GM21786 (cell line): ENCODE measurements at regions not wholly inside any gene's neighbourhood (a gene's known extent, or its start where the extent isn't known, plus 50 kb on each side); places are given as distances from the start of the nearest gene placed in this dataset.

Experiments
- ATAC-seq: cut with Tn5 transposase; IDR thresholded peaks from one replicate; pipeline ENCODE4 v1.9.1; 2021; ENCODE audit not compliant: unreplicated experiment

GRCh38 chr10:118471863-118472262 lies 123.6 kb downstream of the PRLHR start:
- no peak for ATAC-seq

DNA sequence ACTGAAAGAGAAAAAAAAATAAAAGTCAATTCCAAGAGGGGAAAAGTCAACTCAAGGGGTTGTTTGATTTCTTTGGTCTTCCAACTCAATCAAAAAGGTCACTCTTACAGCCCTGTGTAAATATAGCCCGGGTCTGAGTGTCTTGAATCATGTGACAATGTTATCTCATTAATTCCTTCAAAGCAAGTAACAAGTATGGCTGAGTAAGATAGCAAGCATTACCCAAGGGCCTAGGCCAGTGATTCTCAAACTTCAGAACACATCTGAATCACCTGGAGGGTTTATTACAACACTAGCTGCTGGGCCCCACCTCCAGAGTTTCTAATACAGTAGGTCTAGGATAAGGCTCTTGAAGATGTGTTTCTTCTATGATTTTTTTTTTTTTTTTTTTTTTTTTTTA lies 125.0 kb downstream of the PRLHR start:
- ATAC-seq: no peak

DNA sequence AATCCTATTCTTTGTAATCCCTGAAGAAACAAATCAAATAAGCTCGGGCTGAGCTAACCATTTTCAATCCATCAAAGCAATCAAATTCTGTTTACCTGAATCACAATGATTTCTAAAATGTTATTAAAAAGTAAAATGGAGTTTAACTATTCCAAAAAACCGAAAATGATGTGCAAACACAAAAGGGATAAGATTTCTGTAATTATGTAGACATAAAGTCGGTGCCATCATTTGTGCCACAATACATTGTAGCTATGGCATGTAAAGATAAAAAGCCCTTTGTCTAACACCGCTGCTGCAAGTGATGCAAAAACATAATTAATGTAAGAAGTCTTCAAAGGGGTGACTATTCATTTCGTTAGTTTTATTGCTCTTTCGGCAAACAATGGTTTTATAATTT lies 125.1 kb upstream of the FAM204A start:
- ATAC-seq: no peak

GRCh38 chr10:118465300-118465874 lies 123.3 kb upstream of the FAM204A start:
- no peak for ATAC-seq

DNA sequence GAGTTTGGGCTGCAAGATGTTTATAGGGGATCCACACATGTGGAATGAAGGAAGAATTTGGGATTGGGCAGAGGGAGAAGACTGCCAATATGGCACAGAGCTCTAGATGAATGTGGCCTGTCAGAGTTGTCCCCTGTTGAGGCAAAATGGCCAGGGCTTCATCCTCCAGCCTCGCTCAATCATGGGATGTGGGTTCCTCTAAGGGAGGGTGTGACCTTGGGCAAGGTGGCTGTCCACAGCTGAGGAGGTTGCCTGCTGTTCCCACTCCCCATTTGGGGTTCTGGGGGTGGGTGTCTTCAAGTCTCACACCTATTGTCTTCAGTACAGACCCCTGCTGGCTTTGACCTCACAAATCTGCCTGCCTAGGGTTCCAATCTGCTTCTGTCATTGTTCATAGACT lies 121.6 kb upstream of the FAM204A start:
- no peak for ATAC-seq

DNA sequence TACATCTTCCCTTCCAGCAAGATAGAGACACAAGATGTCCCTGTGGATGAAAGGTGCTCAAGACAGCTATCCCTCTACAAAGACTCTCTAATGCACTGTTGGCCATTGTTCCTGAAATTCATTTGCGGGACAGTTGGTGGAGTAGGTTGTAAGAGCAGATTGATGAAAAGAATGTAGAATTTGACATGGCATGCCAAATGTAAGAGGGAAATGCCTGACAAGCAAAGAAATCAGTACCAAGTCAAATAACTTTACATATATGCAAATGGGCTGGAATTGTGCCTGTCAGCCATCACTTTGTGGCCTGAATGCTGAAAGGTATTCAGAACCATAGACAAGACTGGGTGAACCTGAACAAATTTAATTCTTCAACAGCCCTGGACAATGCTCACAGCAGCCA lies 120.3 kb upstream of the FAM204A start:
- no peak for ATAC-seq

GRCh38 chr10:118459642-118460193 lies 117.6 kb upstream of the FAM204A start:
- peak; percentile 72 for ATAC-seq

DNA sequence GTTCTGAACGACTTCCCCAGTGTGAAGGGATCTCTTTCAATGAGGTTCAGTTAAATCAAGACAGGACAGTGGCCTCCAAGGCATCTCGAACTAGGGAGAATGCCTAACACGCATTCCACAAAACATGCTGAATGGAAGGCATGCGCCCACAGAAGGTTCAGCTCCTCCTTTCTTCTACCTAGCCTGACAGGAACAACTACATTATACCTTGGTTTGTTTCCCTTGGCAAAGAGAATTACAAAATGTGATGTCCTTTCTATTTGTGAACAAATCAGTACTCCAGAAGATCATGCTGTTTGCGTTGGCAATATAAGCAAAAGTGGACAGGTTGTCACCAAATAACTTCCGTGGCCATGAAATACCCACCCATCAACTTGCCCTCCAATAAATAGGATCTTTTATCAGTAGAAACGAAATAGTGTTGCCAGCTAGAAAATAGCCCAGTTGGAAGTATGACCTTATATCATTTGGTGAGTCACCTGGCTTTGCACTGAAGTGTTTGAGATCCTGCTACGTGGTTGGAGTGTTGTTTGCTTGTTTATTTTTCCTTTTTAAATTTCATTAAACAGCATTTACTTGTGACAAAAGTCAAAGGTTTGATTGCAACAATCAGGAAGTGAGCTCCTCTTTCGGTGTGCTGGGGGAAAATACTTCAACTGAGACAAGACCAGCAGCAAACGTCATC lies 117.0 kb upstream of the FAM204A start:
- peak; percentile 6 for ATAC-seq

GRCh38 chr10:118457824-118458428 lies 115.8 kb upstream of the FAM204A start:
- no peak for ATAC-seq

DNA sequence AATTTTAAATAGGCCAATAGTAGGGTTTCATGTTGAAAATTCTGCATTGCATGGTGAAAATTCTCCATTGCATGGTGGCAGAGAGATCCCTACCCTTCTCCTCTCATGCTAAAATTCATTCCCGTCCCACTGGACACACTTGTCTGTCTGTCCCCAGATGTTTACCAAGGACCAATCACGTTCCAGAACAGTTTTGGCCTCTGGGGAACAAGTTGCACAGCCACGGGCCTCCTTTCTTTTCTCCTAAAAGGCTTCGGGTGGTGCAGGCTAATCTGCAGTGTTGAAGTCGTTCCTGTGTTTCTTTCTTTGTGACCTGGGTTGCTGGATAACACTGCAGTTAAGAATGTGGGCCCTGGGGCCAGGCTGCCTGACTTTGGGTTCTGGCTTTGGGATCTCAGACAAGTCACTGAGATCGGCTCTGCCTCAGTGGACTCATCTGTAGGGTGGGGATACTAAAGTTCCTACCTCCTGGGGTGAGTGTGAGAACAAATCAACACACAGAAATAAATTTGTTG lies 113.1 kb upstream of the FAM204A start:
- no peak for ATAC-seq

- no peak for ATAC-seq
These were observed 112.1 kb upstream of the FAM204A start for GRCh38 chr10:118454211-118454610.

DNA sequence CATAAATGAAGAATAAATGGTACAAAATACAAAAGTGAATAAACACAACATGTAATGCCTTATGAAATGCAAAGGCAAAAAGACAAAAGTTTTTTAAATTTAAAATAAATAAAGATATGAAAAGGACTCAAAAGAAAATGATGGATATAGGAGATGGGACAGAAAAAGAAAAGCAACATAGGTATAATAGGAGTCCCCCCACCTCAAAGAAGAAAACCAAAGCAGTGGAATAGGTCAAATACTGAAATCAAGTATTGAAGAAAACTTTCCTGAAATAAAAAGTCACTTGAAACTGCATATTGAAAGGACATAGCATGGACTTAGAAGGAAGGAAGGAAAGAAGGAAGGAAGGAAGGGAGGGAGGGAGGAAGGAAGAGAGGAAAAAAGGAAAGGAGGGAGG lies 110.0 kb upstream of the FAM204A start:
- no peak for ATAC-seq

- ATAC-seq: no peak
These were observed 107.4 kb upstream of the FAM204A start for GRCh38 chr10:118449521-118449920.

GRCh38 chr10:118448744-118449143 lies 106.6 kb upstream of the FAM204A start:
- ATAC-seq: no peak

DNA sequence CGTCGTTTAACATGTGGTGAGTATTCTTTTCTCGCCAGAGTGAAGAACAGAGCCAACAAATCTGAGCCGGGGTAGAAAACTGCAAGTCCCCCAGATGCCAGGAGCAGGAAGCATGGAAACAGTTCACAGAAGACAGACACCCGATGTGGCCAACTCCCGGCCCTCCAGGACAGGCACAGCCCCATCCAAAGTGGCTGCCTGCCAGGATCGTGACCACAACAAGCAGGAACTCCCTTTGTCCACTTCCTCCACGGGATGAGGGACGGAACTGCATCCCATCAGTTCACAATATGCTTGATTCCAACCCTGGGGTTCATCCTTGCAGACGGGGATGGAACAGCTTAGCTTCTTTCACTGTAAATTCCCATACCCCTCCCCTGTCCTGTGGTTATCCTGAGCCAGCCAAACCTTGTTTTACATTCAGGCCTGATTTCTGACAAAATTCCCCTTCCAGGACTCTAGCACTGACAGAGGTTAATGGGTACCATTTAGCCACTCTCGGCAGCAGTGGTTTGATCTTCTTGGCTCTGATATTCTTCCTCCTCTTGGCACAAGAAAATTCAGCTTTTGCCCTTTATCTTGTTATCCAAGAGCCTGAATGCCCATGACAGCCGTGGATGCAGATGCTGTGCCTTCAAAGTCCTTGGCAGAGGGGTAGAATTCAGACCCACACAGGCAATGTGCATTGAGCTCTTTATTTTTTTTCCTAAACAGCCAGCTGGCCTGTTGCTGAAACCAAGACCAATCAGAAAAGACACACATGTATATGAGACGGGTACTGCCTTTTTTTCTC lies 105.5 kb upstream of the FAM204A start:
- no peak for ATAC-seq

- no peak for ATAC-seq
These were observed 103.4 kb upstream of the FAM204A start for GRCh38 chr10:118445535-118445934.

DNA sequence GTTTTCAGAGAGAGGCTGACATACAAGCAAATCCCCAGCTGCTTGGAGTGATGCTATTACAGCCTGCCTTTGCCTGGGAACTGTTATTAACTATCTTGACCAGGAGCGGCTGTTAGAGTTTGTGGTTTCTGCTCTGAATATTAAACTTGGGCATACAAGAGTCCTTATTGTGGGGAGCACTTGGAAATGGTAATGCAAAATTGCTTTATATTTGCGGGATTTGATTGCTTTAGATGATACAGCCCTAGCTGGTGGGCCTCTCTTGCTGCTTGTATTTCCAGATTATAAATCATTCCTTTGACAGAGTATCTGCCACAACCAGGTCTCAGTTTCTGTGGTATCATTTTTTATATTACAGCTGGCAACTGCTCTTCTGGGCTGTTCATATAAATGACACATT lies 101.9 kb upstream of the FAM204A start:
- ATAC-seq: no peak

DNA sequence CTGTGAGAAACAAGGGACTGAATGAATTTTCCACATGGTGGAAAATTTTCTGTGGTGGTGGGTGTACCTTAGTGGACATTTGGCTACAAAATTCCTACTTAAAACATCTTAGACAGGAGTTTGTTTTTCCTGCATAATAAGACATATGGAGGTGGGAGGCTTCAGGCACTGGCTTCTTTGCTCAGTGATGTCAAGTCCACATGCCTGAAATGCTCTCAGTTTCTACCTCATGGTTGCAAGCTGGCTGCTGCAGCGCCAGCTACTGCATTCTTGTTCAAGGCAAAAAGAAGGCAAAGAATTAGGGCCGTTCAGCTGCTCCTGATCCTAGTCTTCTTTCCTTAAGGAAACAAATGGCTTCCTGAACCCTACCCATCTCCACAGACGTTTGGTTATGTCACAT lies 99.9 kb upstream of the FAM204A start:
- ATAC-seq: no peak

GRCh38 chr10:118439824-118440223 lies 97.7 kb upstream of the FAM204A start:
- ATAC-seq: no peak

DNA sequence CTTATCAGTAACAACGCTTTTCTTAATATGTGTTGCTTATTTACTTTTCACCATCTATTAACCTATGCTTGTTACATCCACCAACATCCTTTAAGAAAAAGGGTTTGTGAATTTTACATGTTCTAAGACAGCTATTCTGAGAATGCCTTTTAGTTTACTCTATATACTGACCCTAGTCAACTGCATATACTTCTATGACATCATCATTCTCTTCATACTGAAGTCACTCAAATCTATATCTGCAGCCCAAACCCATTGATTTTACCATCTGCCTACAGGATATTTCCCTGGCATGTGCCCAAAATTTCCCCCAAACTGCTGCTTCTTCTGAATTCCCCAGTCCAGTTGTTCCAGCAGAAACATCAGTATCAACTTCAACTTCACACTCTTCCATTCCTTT lies 94.6 kb upstream of the FAM204A start:
- no peak for ATAC-seq

DNA sequence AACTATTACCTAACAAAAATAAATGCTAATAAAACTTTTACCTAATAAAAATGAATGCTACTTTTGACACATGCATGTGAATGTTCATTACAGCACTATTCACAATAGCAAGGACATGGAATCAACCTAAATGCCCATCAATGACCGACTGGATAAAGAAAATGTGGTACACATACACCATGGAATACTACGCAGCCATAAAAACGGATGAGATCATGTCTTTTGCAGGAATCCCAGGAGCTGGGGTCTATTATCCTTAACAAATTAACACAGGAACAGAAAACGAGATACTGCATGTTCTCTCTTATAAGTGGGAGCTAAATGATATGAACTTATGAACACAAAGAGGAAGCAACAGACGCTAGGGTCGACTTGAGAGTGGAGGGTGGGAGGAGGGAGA lies 88.1 kb upstream of the FAM204A start:
- no peak for ATAC-seq
